H1 (cell line): ENCODE measurements at regions not wholly inside any gene's neighbourhood (a gene's known extent, or its start where the extent isn't known, plus 50 kb on each side); places are given as distances from the start of the nearest gene placed in this dataset.

ENCODE experiments used
- CTCF ChIP-seq, 3 experiments: IDR thresholded peaks; 1 replicate in 2 of 3; 2 replicates in 1 of 3; pipeline versions ENCODE4 v1.5.1 to v1.6.1; 2011; ENCODE audit warnings: low read length in 3 of 3, mild to moderate bottlenecking in 3 of 3, inconsistent platforms in 2 of 3, low read depth in 1 of 3, moderate library complexity in 1 of 3; ENCODE audit not compliant: insufficient read depth in 1 of 3; ENCODE audit errors: control extremely low read depth in 1 of 3
- HDAC6 ChIP-seq: IDR thresholded peaks from one replicate; pipeline ENCODE4 v1.7.1; 2012; ENCODE audit warnings: low read depth, mild to moderate bottlenecking, inconsistent platforms, low read length, moderate library complexity
- PHF8 ChIP-seq: fragments of 200-600 bp; sonication (generic); conservative IDR thresholded peaks from 2 replicates; pipeline ENCODE4 v1.7.1; 2012; ENCODE audit warnings: low read depth, mild to moderate bottlenecking, inconsistent platforms, low read length, moderate library complexity

- TF ChIP-seq CTCF (IDR thresholded peaks at IDR 0.05; ENCODE audit: control extremely low read depth in 1 of 3, insufficient read depth in 1 of 3, low read depth in 1 of 3, low read length in 3 of 3), result no peak
- TF ChIP-seq HDAC6, result no peak
- no peak for TF ChIP-seq PHF8
Measured at GRCh38 chr6:113361014-113361645, 496.0 kb upstream of the MARCKS start.
